H1 (cell line): ENCODE measurements at regions not wholly inside any gene's neighbourhood (a gene's known extent, or its start where the extent isn't known, plus 50 kb on each side); places are given as distances from the start of the nearest gene placed in this dataset.

Experiments
- CTCF ChIP-seq, 3 experiments: IDR thresholded peaks; 1 replicate in 2 of 3; 2 replicates in 1 of 3; pipeline versions ENCODE4 v1.5.1 to v1.6.1; 2011; ENCODE audit warnings: low read length in 3 of 3, mild to moderate bottlenecking in 3 of 3, inconsistent platforms in 2 of 3, low read depth in 1 of 3, moderate library complexity in 1 of 3; ENCODE audit not compliant: insufficient read depth in 1 of 3; ENCODE audit errors: control extremely low read depth in 1 of 3
- GTF2F1 ChIP-seq: IDR thresholded peaks from 2 replicates; pipeline ENCODE4 v1.6.1; 2012; ENCODE audit warnings: low read depth, low read length, improper control_type of control experiment, borderline replicate concordance
- JUN ChIP-seq: IDR thresholded peaks from 2 replicates; pipeline ENCODE4 v1.6.1; 2011; ENCODE audit warnings: low read depth, mild to moderate bottlenecking, improper control_type of control experiment, low read length
- KDM1A ChIP-seq: fragments of 200-600, 300-600 bp; sonication (generic); IDR thresholded peaks from 2 replicates; pipeline ENCODE4 v1.7.1; 2016; ENCODE audit warnings: mild to moderate bottlenecking, low read length, borderline replicate concordance
- RFX5 ChIP-seq: IDR thresholded peaks from 2 replicates; pipeline ENCODE4 v1.6.1; 2011; ENCODE audit warnings: low read depth, low read length, improper control_type of control experiment, borderline replicate concordance
- SAP30 ChIP-seq: fragments of 300-600 bp; sonication (generic); IDR thresholded peaks from 2 replicates; pipeline ENCODE4 v1.7.1; 2012; ENCODE audit warnings: low read length, moderate library complexity, mild to moderate bottlenecking, inconsistent platforms; ENCODE audit not compliant: insufficient read depth, insufficient replicate concordance
- SP2 ChIP-seq: IDR thresholded peaks from 2 replicates; pipeline ENCODE4 v1.6.1; 2012; ENCODE audit warnings: mild to moderate bottlenecking, low read length, inconsistent platforms
- SRF ChIP-seq: IDR thresholded peaks from 2 replicates; pipeline ENCODE4 v1.6.1; 2011; ENCODE audit warnings: mild to moderate bottlenecking, low read depth, low read length, moderate library complexity
- SUZ12 ChIP-seq: fragments of 200-600 bp; sonication (generic); IDR thresholded peaks from 2 replicates; pipeline ENCODE4 v1.6.1; 2012; ENCODE audit warnings: mild to moderate bottlenecking, inconsistent platforms, low read length, moderate library complexity, mixed read lengths
- TEAD4 ChIP-seq: IDR thresholded peaks from 2 replicates; pipeline ENCODE4 v1.6.1; 2012; ENCODE audit warnings: low read depth, low read length, inconsistent platforms, mixed read lengths
- USF2 ChIP-seq: IDR thresholded peaks from 2 replicates; pipeline ENCODE4 v1.6.1; 2011; ENCODE audit warnings: low read length, improper control_type of control experiment

- no peak for TF ChIP-seq CTCF (IDR thresholded peaks at IDR 0.05; ENCODE audit: control extremely low read depth in 1 of 3, insufficient read depth in 1 of 3, low read depth in 1 of 3, low read length in 3 of 3)
- TF ChIP-seq SP2 = no peak
- no peak for TF ChIP-seq GTF2F1
- TF ChIP-seq KDM1A = no peak
- no peak for TF ChIP-seq TEAD4
- no peak for TF ChIP-seq USF2
- TF ChIP-seq SRF = no peak
- no peak for TF ChIP-seq JUN
- no peak for TF ChIP-seq RFX5
- TF ChIP-seq SUZ12 = no peak
- TF ChIP-seq SAP30 = no peak
These were observed 426.6 kb downstream of the NDFIP2 start for GRCh38 chr13:79907527-79907926.
